HG03139 (cell line): ENCODE measurements at regions not wholly inside any gene's neighbourhood (a gene's known extent, or its start where the extent isn't known, plus 50 kb on each side); places are given as distances from the start of the nearest gene placed in this dataset.

Experiments used
- ATAC-seq: cut with Tn5 transposase; IDR thresholded peaks from one replicate; pipeline ENCODE4 v1.9.1; 2021; ENCODE audit not compliant: unreplicated experiment

DNA sequence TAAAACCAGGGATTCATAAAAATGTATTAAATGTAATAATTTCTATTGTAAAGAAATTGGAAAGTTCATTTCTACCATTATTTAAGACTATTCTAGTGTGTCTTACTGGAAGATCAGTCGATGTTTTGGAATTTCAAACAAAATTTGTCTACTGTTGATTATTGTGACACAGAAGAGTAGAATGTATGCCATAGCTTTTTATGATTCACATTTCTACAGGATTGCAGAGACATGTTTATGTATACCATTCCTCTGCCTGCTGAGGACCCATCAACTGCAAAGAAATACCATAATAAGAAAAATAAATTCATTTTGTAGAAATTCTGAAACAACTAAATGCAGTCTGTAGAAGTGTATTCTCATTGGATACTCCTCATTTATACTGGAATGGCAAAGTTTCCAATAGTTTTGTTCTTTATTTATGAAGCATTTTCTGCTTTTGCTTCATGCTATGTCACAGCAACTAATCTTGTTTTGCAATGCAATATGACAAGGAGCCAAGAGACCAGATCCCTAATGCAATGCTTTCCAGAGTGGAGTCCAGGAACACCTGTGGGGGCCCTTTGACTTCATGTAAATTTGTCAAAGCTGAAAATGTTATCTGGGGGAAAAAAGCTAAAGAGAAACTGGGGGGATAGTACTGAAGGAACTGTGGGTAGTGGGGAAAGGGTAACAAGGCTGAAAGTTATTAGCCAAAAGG is 172.9 kb upstream of the LRIG3 start:
- ATAC-seq = no peak

DNA sequence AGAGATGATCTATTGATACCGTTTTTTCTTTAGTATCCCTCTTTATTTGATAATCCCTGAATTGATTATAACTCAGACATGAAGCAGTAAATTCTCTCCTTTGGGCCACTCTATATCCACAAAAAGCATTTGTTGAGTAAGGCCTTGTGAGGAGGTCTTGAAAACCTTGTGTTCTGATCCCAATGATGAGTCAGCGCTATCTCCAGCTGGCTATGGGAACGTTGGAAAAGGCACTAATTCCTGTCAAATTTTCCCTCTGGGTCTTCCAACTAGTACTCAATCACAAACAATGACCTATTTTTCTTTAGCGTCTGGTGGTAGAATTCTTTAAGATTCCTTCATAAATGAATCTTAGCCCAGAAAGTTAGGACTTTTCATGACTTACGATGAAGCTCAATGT is 168.4 kb upstream of the LRIG3 start:
- no peak for ATAC-seq

DNA sequence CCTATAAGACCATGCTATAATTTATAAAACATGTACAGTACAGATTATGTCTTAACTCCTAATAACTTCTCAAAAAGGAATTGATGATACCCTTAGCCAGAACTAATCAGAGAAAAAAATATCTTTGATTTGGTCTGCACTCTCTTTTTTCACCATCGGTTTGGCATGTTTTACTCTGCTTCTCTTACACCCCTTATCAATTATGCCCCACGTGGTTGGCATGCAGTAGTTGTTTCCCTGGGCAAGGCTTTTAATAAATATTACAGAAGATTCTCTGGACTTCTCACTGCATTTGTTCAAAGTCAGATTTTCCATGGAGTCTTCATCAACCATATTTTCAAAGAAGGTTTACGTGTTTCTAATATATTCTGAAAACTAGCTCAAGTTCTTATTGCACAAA is 167.4 kb upstream of the LRIG3 start:
- ATAC-seq = no peak

DNA sequence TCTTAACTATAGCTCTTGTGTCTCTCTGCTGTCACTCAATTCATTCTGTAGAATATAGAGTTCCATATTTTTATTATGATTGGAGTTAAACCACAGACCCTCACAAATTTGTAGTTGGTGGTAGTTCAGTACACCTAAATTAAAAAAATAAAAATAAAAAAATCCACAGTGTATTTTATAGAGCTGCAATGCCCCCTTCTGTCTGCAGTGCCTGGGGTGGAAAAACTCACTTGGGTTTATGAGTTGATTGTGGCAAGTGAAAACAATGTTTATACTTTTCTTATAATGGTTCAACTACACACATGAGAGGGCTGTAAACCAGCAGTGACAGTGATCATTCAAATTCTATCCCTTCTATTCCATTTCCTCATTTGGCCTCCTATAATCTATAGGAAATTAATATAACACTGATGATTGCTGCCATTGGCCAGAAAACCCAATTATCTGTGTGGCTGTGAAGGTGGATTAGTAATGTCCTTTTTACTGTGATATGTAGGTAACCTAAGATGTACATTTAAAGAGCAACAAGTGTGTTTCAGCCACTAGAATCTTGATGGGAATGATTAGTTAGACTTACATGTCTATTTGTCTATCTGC is 166.9 kb upstream of the LRIG3 start:
- no peak for ATAC-seq

DNA sequence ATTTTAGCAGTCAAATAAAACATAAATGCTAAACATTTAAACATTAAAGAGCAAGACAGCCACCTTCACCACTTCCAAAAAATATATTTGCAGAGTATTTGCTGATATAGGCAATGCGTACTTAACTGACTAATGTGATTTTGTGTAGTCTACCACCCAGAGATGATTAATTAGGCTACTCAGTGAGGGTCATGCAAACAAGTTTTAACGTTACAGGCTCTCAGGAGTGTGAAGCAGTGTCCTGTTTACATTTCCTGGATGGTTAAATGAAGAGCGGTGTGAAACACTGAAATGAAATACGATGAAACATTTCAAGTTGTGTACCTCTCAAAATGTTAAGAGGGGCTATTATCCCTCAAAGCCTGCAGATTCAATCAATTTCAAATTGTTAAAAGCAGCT is 165.8 kb upstream of the LRIG3 start:
- ATAC-seq = no peak

DNA sequence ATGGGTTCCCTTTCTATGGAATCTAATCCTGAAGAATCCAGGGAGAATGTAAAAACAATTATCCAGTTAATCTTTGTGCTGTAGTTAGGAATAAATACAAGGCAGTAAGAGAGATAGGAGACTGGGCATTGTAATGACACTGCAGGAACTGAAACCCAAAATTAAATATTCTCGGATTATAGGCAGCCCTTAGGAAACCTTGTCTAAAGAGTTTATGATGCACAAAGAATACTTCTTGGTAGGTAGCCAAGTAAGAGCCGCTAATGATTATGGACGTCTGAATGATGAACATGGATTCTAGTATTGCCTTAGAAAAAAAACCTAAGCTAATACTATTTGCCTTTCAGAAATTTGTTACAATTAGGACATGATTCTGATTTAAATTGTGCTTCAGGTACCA is 165.4 kb upstream of the LRIG3 start:
- ATAC-seq = no peak

DNA sequence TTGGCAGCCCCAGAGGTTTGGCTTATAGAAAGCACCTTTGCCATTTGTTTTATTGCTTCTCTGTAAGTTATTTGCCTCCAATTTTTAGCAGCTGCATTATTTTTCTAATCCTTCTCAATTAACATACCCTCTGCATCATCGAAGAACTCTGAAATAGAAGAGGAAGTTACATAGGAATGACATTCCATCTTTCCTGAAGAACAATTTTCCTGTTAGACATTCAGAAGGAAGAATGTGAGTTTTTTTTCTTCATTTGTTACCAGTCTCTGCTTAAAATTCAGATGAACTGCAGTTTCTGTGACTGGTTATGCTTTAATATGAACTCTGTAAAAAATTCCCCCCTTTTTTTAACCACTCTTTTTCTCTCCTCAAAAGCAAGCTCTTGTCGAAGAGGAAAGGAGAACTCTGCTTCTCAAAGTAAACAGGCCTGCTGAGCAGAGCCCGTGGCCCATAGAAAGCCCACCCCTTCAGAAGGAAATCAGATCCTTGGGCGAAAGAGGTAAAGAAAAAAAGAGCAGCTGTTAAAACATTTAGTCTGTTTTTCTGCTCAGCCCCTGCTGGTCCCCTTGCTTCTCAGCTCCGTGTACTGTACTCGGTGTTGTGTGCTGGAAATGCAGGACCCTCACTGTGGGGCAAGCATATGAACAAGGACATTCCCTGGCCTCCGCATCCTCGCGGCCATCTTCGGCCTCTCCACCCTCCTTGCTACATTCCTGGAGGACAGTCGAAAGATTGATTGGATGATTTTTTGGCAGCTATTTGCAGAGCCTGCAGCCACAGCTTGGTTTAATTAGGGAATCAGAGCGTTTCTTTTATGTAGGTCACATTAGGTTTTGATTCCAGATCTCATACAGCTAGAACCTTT is 164.4 kb upstream of the LRIG3 start:
- no peak for ATAC-seq

DNA sequence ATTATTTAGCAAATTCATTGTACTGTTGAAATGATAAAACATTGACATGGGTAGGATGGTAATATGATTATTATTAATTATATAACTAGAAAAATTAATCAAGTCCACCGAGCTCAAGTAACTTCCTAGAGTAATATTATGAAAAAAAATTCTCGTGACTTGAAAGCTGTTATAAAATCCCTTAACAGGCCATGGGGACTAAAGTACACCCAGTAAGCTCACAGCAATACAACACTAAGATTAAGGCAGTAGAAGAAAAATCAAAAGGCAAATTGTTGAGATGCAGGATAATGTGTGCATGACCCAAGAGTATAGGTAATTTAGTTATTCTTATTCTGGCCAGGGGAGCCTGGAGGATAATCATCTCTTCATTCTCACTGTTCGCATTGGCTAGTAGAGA is 162.6 kb upstream of the LRIG3 start:
- ATAC-seq = no peak

DNA sequence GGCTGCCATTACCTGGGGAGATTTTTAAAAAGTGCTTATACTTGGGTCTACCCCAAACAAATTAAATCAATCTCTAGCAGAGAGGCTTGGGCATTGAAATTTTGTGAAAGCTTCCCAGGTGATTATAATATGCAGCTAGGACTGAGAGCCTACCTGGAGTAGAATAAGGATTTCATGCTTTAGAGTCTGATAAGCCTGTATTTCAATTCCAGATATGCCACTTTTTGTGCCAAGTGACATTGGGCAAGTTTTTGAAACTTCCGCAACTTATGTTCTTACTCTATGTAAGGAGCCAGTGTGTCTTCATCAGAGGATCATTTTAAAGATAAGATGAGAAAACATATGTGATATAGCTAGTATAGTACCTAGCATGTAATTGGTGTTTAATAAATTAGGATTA is 159.8 kb upstream of the LRIG3 start:
- ATAC-seq = no peak

DNA sequence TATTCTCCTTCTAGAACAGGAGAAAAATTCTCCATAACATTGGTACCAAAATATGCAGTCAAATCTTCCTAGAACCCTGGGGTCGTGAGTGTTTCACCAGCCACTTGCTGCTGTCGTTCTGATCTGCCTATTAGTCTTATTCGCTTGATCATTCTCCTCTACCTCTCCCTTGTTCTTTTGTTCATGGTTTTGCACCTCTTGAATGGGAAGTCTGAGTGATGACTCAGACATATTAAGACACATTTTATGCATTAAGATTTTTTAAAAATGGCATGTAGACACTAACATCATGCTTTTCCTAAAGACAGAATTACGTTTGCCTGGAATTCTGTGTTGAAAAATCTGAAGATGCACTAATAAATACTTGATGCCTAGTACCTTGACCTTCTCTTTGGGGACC is 159.2 kb upstream of the LRIG3 start:
- ATAC-seq = no peak

DNA sequence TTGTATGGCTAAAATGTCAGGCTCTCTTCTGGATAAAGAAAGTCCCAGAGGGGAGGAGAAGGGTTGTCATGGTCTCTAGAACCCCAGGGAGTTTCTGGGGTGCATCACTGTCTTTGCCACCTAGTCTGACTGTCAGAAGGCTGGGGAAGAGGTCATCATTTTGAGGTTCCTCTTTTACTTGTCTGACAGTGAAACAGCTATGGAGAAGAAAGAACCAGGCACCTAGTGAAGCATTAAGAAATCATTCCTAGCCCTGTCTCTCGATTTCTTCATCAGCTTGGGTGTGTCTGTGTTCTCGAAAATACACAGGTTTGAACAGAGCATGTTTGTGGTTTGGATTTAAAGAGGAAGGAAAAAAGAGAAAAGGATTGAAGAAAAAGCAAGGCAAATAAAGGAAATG is 158.7 kb upstream of the LRIG3 start:
- ATAC-seq = no peak

DNA sequence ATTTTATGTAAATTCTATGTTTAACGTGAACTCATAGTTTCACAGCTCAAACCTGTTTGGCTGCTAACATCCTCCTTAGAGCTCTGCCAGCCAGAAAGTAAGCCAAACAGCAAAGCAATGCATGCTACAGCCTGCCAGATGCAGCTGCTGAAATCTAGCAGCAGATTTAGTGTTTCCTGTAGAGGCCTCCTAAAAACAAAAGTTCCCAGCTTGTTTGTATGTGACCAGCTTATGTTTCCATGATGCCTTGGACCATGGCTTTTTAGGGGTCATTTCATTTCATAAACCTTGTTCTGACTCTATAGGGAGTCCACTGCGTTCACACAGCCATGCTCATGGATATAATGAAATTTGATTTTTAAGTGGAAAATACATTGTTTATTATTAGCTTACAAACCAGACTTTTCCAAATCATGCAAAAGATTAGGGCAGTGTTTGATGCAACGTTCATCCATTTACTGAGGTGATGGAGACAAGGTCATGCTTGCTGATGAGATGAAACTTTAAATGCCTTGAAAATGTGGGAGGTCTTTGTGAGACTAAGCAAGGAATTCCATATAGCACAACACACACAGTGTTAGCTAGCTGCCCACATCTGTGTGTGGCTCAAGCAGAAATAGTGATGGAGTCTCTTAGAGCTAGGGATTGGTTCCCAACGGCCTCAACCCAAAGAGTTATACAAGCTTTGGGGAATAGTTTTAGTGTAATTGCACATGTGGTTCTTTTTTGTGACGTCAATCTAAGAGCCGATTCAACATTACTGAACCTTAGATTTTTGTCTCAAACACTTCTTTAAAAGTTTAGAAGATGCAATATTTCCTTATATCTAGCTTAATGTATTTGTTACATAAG is 157.5 kb upstream of the LRIG3 start:
- no peak for ATAC-seq

DNA sequence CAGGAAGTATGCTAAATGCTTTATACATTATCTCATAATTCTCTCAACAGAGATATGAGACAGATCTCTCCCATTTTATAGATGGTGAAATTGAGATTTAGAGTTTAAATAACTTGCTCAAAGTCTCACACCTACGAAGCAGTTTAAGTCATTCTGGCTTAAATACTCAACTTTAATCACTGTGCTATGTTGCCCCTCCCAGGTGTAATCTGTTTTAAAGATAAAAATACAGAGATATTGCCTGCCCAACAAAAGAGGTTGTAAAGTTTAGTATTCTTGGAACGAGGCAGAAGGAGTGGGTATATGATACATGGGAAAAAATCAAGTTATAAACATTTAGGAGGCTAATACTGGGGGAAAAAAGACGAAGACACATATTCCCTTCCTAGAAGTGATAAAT is 156.8 kb upstream of the LRIG3 start:
- no peak for ATAC-seq

DNA sequence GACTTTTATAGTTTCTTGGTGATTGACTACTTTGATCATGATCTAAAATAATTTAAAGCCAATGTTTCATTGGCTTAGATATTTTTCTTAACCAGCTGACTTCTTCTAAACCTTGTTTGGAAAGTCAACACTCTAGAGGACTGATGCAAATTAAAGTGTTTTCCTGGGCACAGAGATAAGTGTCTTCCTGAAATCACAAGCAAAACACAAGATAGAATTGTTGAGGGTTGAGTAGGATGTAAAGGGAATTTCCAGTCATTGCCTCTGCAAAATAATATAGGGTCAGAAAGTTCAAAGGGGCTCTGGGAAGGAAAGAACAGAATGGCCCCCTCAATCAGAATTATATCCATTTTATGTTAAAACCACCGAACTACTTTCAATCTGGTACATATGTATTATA is 156.3 kb upstream of the LRIG3 start:
- ATAC-seq = no peak

DNA sequence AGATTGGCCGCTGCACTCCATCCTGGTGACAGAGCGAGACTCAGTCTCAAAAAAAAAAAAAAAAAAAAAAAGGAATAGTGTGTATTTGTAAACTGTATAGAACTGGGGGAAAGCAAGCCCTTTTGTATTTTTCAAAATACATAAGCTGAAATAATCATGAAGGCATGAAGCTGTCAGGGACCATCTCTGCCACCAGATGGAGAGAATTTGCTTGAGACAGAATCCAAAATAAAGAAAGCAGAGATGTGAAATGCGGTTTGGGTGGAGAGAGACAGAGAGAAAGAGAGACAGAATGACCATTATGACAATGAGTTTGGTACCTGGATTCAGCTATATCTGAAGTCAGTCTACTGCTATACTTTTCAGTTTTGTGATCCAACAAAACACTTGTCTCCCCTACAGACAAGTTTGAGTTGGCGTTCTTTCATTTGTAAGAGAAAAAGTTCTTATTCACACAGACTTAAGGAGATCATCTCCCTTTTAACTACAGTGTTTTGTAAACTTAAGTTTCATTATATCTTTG is 155.7 kb upstream of the LRIG3 start:
- no peak for ATAC-seq

DNA sequence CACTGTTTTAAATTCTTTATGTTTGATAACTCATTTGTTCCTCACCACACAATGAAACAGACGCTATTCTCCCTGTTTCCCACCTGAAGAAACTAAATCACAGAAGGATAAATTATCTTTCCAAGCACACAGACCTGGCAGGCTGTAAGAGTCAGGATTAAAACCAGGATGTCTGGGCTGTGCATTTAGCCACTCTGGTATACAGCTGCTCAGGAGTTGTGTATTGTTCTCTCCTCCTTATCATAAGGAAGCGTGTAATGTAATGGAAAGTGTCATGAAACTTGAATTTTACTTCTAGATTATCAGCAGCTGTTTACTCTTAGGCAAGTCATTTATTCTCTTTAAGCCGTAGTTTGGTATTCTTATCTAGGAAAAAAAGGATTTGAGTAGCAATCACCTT is 154.8 kb upstream of the LRIG3 start:
- ATAC-seq = no peak

DNA sequence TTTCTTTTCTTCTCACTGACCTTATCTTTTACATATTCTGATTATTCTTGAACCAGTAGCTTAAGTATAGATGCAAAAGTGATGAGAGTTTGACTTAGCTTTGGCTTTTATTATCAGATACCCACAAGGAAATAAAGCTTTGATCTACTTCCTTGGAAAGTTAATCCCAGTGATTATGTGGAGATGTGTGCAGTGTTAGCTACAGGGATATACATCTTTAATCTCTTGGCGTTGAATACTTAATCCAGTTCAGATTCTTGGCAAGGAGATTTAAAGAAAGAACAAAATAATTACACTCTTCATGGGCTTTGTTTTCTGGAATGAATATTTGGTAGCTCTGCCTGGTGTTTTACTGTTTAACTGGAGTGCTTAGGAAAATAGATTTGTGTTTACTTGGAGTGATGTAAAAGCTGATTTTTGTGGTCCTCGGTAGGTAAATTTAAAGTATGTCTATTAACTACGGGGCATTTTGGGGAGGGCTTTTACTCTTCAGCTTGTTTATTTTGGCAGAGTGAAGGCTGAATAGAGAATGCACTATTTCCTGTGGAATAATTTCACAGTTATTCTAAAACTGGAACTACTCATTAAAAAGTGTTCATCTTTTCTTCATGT is 150.1 kb upstream of the LRIG3 start:
- no peak for ATAC-seq

DNA sequence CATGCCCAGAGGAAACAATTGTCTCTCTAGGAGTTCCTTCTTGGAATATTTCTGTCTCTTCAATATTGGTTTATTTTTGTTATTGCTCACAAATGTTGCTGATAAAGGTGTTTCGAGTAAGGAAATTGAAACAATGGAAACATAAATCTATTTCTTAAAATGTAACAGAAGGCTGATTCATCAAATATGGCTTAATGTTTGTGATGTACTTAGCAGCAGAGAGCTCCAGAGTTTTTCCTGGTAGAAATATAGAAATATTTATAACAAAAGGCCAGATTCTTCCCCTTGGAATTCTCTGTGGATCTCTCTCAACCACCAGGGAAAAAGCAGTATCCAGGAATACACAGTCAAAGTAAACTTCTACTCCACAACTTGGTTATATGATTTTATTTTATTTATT is 149.2 kb upstream of the LRIG3 start:
- no peak for ATAC-seq

DNA sequence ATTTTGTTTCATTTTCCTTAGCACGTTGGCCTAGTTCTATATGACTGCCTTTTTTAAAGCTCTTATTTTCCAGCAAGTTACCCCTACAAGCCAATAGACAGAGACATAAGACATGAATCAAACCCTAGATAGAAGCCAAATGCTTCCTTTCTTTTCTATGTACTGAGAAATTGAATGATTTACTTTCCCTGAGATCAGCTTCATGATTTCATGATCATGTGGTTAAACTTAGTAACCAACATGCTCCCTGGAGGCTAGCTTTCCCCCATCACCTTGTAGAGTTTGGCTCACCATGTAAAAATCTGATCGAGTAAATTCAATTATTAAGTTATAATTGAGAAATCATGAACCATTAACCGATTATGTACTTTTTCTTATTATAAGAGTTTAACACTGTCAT is 148.1 kb upstream of the LRIG3 start:
- no peak for ATAC-seq

DNA sequence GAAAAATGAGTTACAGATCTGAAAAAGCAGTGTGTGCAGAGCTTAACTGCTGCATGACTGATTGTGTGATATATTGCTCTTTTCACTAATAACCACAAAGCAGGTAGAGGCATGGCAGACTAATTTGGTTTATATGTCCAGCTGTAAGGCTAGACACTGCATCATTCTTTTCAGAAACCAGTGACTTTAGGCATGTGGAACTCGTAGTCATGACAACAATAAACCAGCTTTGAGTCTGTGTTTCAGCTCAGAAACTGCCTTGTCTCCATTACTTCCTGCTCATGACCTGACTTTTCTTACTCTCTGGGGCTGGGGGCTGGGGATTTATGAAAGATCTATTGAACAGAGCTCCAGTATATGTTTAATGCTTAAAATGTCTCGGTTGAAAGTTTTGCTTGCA is 146.8 kb upstream of the LRIG3 start:
- no peak for ATAC-seq

DNA sequence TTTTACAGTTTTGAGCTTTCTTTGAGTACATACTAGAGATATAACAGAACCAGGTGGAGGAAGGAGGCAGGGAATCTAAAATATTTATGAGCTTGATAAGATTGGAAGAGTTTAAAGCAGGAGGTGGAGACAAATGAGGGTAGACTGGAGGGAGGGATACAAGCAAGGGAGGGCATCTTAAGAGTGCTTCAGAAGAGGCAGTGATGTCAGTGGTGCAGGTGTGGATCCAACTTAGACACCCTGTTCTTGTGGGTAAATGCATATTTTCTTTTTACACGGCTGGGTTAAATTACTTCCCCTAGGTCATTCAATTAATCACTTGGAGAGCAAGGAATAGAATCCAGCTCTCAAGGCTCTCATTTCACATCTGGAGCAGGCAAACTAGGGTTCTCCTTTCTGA is 146.1 kb upstream of the LRIG3 start:
- no peak for ATAC-seq
